ENCODE measurements at regions not wholly inside any gene's neighbourhood (a gene's known extent, or its start where the extent isn't known, plus 50 kb on each side); places are given as distances from the start of the nearest gene placed in this dataset.

DNA sequence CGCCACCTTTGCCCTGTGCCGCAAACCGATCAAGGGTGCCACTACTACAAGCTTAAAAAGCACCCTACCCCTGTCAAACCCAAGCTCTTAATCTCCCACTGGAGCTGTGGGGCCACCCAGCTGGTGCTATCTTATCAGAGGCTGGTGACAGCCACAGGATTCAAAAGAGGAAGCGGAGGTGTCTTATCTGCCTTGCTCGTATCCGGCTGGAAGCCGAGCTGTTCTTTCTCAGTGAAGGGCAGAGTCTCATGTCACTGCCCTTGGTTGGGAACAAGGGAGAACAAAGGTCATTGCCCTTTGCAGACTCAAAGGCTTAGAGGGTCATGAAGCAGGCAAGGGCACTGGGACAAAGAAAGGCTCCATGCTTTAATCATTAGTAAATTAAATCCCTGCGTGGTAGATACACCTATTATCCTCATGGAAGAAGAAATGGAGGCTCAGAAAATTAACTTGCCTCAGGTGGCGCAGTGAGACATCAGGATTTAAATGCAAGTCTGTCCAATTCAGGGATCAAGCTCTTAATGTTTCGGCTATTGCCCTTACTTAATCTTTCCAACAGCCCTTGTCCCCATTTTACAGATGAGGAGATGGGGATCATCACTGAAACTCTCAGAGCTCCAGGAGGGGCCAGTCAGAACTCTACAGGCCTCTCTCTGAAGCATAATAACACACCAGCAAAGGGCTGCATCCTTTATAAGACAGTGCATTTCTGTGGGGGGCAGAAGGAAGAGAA, 360.0 kb upstream of the PROK2 start:
- peak; percentile 17 for DNase-seq

DNA sequence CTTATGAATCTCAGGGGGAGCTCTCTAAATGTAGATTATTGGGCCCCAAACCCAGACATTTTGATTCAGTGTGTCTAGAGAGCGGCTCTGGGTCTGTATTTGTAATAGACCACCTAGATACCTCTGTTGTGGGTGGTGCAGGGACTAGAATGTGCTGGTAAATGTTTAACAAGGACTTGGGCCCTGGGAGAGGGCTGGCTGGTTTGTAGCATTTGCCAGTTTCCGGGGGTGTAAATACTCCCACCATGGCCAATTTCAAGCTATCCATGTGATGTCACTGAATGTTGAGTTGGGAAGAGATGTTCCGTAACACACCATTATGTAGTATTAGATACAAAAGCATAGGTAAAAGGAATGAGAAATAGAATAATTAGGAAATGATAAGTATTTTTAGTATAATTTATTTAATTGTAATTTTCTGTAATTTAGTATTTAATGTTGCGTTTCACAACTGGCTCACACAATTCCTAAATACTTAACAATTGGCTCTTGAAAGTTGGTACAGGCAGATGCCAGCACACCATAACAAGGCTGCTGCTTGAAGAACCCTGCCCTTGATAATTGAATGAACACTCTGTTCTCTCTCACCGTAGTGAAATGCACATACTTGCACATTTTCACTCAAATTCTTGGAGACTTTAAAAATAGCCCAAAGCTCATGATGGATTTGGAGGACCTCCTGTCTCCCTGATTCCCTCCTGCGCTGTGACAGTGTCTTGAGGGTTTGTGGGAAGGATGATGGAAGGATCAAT, 359.2 kb upstream of the PROK2 start:
- DNase-seq = no peak

DNA sequence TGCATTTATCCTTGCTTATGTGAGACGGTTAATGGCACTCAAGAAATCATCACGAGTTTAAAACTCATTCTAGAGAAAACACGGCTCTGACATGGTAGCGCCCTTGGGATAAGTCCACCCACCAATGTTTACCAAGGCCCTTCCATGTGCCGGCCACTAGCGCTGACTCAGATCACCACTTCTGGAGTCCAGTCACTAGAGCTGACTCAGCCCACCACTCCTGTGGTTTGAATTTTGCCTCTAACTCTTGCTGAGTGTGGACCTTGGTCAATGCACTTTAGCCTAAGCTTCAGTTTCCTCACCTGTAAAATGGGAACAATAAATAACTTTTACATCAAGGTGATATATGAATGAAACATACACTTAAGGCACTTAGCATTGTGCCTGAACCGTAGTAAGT, 358.4 kb upstream of the PROK2 start:
- no peak for DNase-seq

DNA sequence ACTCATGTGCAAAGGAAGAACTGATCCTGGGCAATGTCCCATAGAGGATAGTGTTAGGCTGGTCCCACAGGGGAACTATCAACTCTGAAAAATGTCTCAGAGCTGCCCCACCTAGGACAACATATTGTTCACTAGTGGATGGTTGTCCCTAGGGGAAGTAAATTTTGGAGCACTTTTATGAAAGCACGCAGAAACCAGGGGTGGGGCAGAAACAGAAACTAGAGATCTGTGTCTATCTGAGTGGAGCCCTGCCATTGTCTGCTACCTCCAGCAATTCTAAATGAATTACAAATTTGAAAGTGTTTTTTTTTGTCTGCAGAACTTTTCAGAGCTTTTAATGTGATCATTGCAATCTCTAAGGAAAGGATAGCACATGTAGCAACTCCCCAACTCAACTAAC, 357.1 kb upstream of the PROK2 start:
- no peak for DNase-seq

DNA sequence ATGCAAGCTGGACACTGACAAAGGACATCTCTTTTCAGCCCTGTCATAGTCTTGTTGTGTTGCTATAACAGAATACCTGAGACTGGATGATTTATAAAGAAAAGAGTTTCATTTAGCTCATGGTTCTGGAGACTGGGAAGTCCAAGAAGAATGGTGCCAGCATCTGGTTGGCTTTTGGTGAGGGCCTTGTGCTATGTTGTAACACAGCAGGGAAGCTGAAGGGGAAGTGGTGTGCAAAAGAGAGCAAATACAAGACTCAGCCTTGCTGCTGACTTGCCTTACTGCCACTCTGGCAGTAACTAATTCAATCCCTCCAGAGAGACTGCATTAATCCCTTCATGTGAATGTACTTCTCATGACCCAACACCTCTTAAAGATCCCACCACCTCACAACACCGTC, 356.3 kb upstream of the PROK2 start:
- no peak for DNase-seq

DNA sequence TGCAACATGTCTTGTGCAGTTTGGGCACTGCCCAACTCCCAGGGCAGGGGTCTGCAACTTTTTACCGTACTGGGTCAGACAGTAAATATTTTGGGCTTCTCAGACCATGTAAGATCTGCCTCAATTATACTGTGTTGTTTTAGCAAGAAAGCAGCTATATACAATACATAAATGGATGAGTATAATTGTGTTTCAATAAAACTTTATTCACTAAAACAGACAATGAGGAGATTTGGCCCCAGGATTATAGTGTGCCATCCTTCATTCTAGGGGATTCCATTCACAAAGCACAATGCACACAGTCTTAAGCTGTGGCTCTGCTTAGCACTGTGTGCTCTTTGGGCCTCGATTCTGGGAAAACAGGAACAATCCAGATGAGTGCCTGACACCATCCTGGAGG, 354.4 kb upstream of the PROK2 start:
- no peak for DNase-seq

DNA sequence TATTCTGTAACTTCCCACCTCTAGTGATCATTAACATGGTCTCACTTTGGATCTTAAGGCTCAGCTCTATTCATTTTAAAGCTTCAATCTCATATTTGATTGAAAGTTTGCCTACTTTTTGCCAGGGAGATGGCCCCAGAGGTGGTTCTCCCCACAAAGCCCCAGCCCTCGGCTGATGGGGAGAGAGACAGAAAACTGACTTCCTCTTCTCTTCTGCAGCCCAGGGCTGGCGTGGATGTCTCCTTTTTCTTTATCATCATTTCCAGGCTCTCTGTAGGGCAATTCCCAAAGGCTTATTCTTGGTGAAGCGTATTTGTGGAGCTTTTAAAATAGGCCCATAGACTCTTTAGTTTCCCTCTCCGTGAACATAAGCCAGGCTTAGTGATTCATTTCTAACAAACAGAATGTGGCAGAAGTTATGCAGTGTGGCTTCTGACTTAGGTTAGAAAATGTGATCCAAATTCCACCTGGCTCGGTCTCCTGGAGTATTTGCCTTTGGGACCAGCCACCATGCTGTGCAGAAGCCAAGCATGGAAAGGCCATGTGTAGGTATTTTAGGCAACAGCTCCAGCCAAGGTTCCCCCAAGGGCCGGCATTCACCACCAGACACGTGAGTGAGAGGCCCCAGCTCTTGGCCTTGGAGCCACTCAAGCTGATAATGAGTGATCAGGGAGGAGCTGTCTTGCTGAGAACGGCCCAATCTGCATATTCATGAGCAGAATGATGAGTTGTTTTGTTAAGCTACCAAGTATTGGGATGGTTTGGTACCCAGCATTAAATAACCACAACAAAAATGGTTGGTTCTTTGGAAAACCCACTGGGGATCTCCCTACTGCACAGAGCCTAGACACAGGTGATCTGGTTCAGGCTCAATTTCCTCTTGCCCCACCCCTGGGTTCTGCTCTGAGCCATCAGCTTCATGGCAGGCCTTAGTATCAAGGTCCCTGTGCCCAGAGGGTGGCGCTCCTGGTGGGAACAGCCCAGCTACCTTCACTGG, 353.2 kb upstream of the PROK2 start:
- DNase-seq = peak; percentile 68

DNA sequence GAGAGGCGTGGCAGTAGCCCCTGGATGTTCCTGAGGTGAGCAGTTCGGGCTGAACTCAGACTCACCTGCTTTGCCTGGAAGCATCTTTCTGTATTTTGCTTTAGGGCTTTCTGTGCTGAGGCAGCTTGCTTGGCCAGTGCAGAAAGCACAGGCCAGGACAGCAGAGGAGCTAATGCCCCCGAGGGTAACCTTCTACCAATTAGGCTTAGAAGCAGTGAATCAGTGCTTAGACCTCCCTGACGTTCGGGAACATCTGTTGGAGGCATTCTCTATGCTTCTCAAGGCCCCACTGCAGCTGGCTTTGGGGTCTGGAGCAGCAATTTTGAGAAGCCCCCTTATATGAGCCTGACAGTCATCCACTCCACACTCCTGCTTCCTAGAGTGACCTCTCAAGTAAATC, 350.7 kb upstream of the PROK2 start:
- no peak for DNase-seq

DNA sequence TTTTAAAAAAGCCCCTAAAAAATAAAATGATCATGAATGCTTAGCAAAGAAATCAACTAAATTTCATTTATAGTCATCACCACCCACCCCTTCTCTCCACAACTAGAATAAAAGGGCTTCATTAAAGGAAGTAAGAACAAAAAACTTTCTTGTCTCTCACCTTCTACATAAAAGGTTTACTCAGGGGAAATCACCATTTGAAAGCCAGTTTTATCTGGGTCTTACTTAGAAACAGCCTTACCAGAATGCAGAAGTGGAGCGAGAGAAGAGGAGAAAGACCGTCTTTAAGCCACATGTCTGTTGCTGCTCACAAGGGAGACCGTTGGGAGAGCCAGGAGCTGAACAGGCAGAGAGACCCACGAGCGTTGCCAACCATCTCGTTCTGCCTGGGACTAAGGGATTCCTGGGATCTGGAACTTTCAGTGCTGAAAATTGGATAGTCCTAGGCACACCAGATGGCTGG, 350.1 kb upstream of the PROK2 start:
- DNase-seq = no peak

DNA sequence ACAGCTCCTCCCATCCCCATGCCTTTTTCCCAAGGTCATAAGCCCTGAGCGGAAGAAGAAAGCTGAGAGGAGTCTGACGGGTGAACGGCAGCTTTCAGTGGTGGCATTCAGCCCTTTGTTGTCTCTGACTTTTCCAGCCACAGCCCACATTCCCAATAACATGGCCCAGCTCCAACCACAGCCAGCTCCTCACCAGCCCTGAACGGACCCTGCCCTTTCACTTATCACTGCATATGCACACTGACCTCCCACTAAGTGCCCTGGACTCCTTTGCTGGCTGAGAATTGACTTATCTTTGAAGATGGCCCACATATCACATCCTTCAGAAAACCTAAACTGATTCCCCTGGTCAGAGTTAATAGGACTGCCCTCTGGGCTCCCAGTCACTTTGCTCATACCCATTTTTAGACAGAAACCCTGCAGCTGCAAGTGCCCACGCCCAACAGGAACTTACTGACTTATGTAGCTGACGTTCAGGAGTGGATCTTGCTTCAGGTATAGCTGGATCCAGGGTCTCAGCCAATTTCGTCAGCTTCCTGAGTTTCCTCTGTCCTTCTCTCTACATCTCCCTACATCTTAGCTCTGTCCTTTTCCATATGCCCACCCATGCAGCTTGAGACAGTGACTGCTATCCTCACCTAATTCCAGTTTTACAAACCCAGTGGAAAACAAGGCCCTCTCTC, 348.5 kb upstream of the PROK2 start:
- no peak for DNase-seq

DNA sequence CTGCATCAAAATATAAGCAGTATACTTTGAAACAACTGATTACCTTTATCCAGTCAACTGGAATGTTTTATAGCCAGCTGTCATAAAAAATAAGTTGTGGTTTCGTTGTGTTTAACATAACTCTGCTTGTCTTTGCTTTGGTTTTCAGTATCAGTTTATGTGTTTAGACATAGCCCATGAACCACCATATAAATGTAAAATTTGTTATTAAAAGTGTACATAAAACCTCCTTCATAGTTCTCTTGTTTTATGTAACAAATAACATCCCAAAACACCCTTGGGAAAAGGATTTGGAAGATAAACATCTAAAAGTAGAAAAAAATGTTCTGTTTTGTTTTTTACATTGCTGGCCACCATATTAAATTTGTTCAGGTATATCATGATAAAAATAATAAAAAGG, 347.0 kb upstream of the PROK2 start:
- no peak for DNase-seq

DNA sequence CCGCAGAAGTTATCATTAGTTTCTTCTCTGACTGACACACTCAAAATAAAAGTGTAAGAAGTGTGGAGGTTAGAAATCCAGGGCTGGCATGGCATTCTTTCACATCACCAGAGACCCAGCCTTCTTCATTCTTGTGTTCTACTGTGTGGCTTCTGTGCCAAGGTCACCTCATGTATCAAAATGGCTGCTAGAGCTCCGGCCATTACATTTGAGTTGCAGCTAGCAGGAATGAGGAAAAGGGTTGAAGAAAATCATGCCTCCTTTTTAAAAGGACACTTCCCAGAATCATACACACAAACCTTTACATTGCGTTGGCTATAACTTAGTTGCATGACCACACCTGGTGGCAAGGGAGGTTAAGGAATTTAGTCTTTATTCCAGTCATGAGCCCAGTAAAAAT, 345.6 kb upstream of the PROK2 start:
- no peak for DNase-seq

DNA sequence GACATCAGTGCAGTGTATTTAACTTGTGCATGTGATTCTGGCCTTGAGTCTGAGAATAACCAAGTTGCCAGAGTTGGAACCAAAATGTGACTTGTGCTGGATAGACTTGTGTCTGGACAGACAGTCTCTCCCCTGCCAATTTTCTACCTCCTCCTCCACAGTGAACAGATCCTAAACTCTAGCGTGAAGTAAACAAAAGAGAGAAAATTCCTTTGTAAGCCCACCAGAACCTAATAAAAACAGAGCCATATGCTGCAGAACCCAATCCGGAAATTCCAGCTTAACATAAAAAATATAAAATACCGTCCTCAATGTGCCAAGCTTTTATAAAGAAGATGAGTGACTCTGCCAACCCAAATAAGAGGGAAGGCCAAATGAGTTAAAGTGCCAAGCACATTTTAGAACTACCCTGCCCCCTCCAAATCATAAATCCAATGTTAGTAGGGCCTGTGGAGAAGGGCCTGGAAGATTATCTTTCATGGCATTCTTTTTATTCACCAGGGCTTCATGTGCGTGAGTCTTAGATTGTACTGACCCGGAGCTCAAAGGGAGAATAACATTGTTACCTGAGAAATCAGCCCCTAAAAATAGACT, 344.6 kb upstream of the PROK2 start:
- DNase-seq = no peak

DNA sequence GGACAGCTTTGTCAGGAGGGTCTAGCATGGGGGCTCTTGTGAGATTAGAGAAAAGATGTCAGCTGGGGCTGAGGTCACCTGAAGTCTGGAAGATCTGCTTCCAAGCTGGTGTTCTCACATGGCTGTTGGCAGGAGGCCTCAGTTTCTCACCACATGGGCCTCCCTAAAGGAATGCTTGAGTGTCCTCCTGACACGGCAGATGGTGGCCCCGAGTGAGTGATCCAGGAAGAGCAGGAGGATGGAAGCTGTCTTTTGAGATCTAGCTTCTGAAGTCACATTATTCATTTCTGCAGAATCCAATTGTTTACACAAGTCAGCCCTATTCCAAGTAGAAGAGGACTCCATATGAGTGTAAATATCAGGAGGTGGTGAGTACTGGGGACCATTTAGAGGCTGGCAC, 344.0 kb upstream of the PROK2 start:
- DNase-seq = no peak

DNA sequence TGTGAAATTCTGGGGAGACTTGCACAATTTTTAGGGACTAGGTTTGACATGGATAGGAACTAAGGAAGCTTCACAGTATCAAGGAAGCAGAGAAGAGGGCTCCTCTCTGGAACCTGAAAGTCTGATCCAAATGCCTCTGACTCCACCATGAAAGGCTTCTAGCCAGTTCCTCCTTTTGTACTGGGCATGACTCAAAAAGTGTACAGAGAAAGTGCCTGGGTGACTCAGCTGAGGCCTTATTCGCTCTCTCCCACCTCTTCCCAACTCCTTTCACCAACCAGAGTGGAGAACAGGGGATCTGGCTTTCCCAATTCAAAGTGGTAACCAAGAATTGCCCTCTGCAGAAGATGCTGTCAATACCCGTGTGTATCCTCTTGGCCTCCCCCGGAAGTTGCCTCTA, 342.9 kb upstream of the PROK2 start:
- DNase-seq = no peak

DNA sequence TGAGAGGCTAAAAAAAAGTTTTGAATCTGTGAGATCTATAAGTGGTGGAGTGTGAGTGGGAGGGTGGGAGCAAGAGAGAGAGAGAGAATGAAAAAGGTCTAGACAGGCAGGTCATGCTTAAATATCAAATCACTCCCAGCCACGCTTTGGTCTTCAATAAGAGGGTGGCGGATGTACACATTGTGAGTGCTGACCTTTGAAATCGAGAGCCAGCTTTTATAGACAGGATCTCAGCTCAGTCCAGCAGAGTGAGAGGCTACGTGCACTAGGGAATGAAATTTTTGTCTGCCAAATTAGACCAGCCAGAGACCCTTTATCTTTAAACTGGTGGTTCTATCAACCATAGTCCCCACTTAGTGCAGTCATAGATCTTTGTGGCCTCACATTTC, 342.3 kb upstream of the PROK2 start:
- no peak for DNase-seq

DNA sequence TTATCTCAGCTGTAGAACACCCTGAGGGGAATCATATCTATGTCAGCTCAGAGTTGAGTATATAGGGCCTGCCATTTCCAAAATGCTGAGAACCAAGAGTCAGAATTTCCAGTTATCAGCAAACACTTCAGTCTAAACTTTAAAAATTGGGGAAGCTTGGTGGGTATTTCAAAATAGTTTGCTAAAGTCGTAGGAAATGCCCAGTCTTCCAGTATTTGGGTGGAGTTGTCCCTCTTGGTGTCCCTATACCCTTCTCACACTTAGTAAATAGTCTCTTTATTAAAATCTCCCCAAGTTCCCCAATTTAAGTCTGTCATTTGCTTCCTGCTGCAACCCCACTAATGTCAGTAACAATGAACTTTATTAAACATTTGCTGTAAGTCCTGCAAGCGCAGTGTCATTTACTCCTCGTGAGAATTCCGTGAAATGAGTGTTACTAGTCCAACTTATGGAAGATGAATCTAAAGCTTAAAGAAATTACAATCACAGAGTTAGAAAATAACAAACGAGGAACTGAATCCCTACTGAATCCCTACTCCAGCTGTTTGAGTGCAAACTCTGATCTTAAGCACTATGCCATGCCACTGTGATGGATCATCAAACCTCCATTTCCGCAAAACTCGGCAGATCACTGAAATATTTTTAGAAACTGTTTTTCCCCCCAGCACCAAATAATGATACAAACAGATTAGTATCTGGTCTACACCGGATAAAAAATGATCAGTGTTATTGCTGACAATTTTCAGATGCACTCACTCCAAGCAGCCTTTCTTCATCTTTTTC, 341.7 kb upstream of the PROK2 start:
- DNase-seq = no peak

DNA sequence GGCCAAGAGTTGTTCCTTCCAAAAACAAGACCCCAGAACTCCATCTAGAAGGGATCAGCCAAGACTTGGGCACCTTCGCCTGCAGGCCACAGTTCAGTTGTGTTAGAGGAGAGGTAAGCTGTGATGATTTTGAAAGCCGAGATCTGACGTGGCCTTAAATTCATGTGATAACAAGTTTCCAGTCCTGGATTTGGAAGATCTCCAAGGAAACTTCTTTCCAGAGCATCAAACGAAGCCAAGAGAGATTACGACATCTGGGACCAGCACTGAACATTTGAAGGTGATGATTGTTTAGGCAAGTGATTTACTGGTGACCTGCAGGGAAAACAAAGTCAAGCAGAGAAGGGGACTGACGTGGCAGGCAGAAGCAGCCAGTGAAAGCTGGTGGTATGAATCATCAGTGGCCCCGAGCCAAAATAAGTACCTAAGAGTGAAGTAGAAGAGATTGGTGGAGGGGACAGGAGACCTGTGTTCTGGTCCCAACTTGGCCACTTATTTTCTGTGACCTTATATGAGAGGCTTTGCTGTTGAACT, 339.0 kb upstream of the PROK2 start:
- DNase-seq = peak; percentile 47

DNA sequence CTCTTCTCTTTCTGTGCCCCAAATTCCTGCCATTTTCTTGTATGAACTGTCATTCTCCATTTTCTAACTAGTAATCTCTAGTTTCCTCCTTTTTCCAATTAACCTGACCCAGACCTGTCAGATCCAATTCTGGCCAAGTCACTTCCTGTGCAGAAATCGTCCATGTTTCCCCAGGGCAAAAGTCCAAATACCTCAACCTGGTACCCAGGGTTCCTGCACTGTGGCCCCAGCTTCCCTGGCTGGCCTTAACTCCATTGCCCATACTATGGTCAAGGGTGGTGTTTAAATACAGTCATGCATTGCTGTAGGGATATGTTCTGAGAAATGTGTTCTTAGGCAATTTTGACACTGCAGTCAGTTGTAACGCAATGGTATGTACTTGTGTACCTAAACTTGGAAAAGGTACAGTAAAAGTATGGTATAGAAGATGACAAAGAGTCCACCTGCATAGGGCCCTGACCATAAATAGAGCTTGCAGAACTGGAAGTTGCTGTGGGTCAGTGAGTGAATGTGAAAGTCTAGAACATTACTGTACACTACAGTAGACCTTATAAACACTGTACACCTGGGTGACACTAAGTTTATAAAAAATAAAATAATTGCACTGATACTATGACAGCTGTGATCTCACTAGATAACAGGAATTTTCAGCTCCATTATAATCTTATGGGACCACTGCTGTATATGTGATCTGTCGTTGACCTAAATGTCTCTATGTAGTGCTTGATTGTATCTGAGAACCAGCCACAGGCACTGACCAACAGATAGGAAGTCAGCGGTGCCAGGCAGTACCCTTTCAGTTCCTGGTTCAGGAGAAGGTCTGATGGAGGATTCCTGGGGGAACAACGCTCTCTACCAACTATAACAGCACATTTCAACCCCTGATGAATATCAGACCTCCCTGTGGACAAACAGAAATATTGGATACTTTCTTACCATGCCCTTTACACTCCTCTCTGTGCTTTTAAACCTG, 336.1 kb upstream of the PROK2 start:
- DNase-seq = no peak

DNA sequence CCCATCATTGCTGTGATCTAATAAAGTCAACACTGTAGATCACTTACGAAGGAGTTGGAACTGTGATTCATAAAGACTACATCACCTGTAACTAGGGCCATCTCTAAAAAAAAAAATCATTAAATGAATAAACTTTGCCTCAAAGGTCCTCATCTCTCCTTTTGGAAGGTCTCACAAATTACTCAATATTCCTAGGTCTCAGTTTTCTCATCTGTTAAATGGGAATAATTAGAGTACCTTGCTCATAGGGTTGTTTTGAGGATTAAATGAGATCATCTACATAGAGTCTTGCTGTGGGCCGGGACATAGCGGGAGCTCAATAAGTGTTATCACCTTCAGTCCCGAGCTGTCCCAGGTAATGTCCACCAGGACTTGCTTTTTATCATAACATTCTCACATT, 335.1 kb upstream of the PROK2 start:
- no peak for DNase-seq
